Mesendoderm (in vitro differentiated cells): ENCODE measurements at regions not wholly inside any gene's neighbourhood (a gene's known extent, or its start where the extent isn't known, plus 50 kb on each side); places are given as distances from the start of the nearest gene placed in this dataset.

Source experiments
- DNase-seq: peaks from one replicate; pipeline ENCODE4 v3.0.0; 2013
- H2AK5ac ChIP-seq: 2 replicates; pipeline ENCODE4 v1.6.1; 2013; ENCODE audit warnings: low read length, inconsistent platforms
- H2BK120ac ChIP-seq: 2 replicates; pipeline ENCODE4 v1.6.1; 2013; ENCODE audit warnings: low read depth, mild to moderate bottlenecking, low read length, moderate library complexity, mixed read lengths
- H2BK15ac ChIP-seq: replicated peaks from 2 replicates; pipeline ENCODE4 v1.6.1; 2013; ENCODE audit warnings: low read depth, mild to moderate bottlenecking, moderate library complexity
- H2BK5ac ChIP-seq: 2 replicates; pipeline ENCODE4 v1.6.1; 2013; ENCODE audit warnings: low read length, inconsistent platforms
- H3K18ac ChIP-seq: 2 replicates; pipeline ENCODE4 v1.6.1; 2013; ENCODE audit warnings: mild to moderate bottlenecking, low read length, mixed read lengths
- H3K23ac ChIP-seq: one replicate; pipeline ENCODE4 v1.6.1; 2013; ENCODE audit warnings: low read length
- H3K27ac ChIP-seq: 2 replicates; pipeline ENCODE4 v1.5.1; 2013; ENCODE audit warnings: low read depth, mild to moderate bottlenecking, inconsistent platforms, low read length, moderate library complexity
- H3K27me3 ChIP-seq: 2 replicates; pipeline ENCODE4 v1.6.1; 2013; ENCODE audit warnings: low read length, control low read depth, mild to moderate bottlenecking, inconsistent platforms; ENCODE audit not compliant: insufficient read depth, poor library complexity
- H3K36me3 ChIP-seq: 2 replicates; pipeline ENCODE4 v1.6.1; 2013; ENCODE audit warnings: low read length, inconsistent platforms; ENCODE audit not compliant: control insufficient read depth, insufficient read depth
- H3K4ac ChIP-seq: one replicate; pipeline ENCODE4 v1.6.1; 2013; ENCODE audit warnings: low read depth, mild to moderate bottlenecking, low read length, moderate library complexity
- H3K4me1 ChIP-seq: 2 replicates; pipeline ENCODE4 v1.6.1; 2013; ENCODE audit warnings: low read depth, low read length, inconsistent platforms; ENCODE audit not compliant: control insufficient read depth
- H3K4me2 ChIP-seq: 2 replicates; pipeline ENCODE4 v1.6.1; 2013; ENCODE audit warnings: low read length
- H3K4me3 ChIP-seq: 2 replicates; pipeline ENCODE4 v1.5.1; 2013; ENCODE audit warnings: mild to moderate bottlenecking, low read length
- H3K56ac ChIP-seq: one replicate; pipeline ENCODE4 v1.6.1; 2013; ENCODE audit warnings: low read length
- H3K79me1 ChIP-seq: 2 replicates; pipeline ENCODE4 v1.6.1; 2013; ENCODE audit warnings: low read length, inconsistent platforms
- H3K79me2 ChIP-seq: 2 replicates; pipeline ENCODE4 v1.6.1; 2013; ENCODE audit warnings: mild to moderate bottlenecking, low read length; ENCODE audit not compliant: control insufficient read depth, insufficient read depth
- H3K9ac ChIP-seq: 2 replicates; pipeline ENCODE4 v1.6.1; 2013; ENCODE audit warnings: low read length, inconsistent platforms
- H4K5ac ChIP-seq: one replicate; pipeline ENCODE4 v1.6.1; 2013; ENCODE audit warnings: low read length
- H4K8ac ChIP-seq: one replicate; pipeline ENCODE4 v1.6.1; 2013; ENCODE audit warnings: low read depth, mild to moderate bottlenecking, control low read depth, low read length, moderate library complexity
- WGBS: extraction: QIAGEN DNeasy Blood & Tissue Kit; methylation state at CpG from one replicate; pipeline ENCODE4 v1.1.7; 2013; ENCODE audit warnings: low lambda C conversion rate, missing lambda C conversion rate; ENCODE audit not compliant: insufficient coverage; ENCODE audit errors: extremely low coverage; 5-methylcytosine and 5-hydroxymethylcytosine counted together

DNA sequence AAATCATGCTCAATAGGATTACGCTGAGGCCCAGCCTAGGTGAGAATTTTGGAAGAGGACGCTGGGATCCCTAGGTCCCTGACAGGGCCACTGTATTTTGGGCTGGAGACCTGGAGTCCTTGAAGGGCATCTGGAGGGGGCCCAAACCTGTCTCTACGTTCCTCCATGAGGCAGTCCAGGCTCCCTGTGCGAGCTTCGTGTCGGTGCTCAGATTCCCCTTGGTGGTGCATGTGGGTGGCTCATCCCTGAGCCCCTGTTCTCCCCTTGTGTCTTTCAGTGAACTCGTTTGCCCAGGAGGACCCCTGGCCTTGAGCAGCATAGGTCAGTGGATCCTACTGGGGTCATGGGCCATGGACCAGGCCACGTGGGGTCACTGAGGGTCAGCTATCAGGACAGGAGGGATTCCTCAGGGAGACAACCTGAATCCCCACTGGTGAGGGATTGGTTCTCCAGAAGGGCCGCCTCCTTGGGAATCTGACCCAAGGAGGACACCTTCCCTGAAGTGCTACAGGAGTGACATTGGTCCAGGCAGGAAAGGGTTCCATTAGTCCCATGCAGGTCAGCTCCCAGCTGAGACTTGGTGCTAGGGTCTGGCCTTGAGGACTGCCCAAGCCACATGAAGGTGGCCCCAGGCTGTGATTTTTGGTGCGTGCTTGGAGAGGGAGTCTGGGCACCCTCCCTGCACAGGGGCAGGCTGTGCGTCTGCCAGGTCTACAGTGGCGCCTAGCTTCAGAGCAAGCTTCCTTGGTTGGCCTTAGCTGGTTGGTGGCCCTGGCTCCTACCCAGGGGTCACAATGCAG, 229.8 kb downstream of the SNRPN start:
- H2BK15ac ChIP-seq = no peak overlapping the region
- H3K36me3 ChIP-seq = no peaks in the 10 kb centered on the region
- H3K56ac ChIP-seq = no peak overlapping the region
- no peaks in the 10 kb centered on the region for H3K79me1 ChIP-seq
- no CpG with 5 or more reads among the region's 12 CpGs for WGBS
- H4K5ac ChIP-seq = no peak overlapping the region
- H3K27me3 ChIP-seq = no peaks in the 10 kb centered on the region
- H3K23ac ChIP-seq = no peak overlapping the region
- no peak overlapping the region for H3K4ac ChIP-seq
- no peak overlapping the region for H3K4me3 ChIP-seq
- H3K9ac ChIP-seq = no peak overlapping the region
- H2BK120ac ChIP-seq = no peak overlapping the region
- DNase-seq = no peak
- H2BK5ac ChIP-seq = no peak overlapping the region
- H2AK5ac ChIP-seq = no peak overlapping the region
- no peak overlapping the region for H3K4me2 ChIP-seq
- H4K8ac ChIP-seq = no peak overlapping the region
- no peaks in the 10 kb centered on the region for H3K79me2 ChIP-seq
- H3K27ac ChIP-seq = no peak overlapping the region
- no peaks in the 10 kb centered on the region for H3K4me1 ChIP-seq
- no peak overlapping the region for H3K18ac ChIP-seq

DNA sequence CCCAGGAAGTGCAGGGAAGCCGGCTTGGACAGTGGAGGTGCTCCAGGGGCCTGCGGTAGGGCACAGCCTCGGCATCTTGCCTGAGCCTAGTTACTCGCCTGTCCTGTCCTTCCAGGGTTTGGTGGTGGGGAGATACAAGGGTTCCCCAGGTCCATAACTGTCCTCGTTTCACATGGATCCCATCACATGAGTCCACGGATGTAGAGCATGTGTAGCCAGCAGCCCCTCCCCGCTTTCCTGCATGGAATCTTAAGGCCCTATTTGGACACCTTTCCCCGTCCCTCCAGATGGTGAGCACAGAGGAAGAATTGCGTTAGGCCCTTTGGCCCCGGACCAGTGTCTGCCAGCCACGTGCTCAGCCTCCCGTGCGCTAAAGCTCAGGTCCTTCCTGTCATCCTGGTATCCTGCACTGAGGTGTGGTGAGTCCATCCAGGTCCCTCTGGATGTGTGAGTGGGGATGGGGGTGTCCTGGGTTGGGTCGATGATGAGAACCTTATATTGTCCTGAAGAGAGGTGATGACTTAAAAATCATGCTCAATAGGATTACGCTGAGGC, 230.4 kb downstream of the SNRPN start:
- H3K9ac ChIP-seq = no peak overlapping the region
- H3K4me3 ChIP-seq = no peak overlapping the region
- H2AK5ac ChIP-seq = no peak overlapping the region
- no peaks in the 10 kb centered on the region for H3K79me2 ChIP-seq
- DNase-seq = no peak
- H3K36me3 ChIP-seq = no peaks in the 10 kb centered on the region
- no peak overlapping the region for H4K8ac ChIP-seq
- H3K27me3 ChIP-seq = no peaks in the 10 kb centered on the region
- H3K56ac ChIP-seq = no peak overlapping the region
- no CpG with 5 or more reads among the region's 15 CpGs for WGBS
- H3K23ac ChIP-seq = no peak overlapping the region
- H3K27ac ChIP-seq = no peak overlapping the region
- H4K5ac ChIP-seq = no peak overlapping the region
- H3K4ac ChIP-seq = no peak overlapping the region
- H3K4me2 ChIP-seq = no peak overlapping the region
- H2BK15ac ChIP-seq = no peak overlapping the region
- no peak overlapping the region for H3K18ac ChIP-seq
- no peak overlapping the region for H2BK120ac ChIP-seq
- H3K79me1 ChIP-seq = no peaks in the 10 kb centered on the region
- H2BK5ac ChIP-seq = no peak overlapping the region
- H3K4me1 ChIP-seq = no peaks in the 10 kb centered on the region

DNA sequence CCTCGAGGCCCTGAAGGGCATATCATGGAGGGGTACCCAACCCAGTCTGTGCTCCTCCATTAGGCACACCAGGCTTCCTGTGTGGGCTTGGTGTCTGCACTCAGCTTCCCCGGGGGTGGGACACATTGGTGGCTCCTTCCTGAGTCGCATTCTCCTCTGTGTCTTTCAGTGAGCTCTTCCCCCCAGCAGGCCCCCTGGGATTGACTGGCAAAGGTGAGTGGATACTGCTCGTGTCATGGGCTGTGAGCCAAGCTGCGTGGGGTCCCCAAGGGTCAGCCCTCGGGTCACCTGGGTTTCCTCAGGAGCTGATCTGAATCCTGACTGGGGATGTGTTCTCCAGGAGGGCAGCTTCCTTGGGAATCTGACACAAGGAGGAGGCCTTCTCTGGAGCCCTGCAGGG, 231.0 kb downstream of the SNRPN start:
- no peak overlapping the region for H3K4ac ChIP-seq
- no peak overlapping the region for H2BK5ac ChIP-seq
- H3K36me3 ChIP-seq = no peaks in the 10 kb centered on the region
- H2AK5ac ChIP-seq = no peak overlapping the region
- no peak overlapping the region for H3K4me3 ChIP-seq
- H3K23ac ChIP-seq = no peak overlapping the region
- H3K56ac ChIP-seq = no peak overlapping the region
- no peaks in the 10 kb centered on the region for H3K79me1 ChIP-seq
- no peak overlapping the region for H3K27ac ChIP-seq
- no peaks in the 10 kb centered on the region for H3K79me2 ChIP-seq
- no peak overlapping the region for H3K9ac ChIP-seq
- no peaks in the 10 kb centered on the region for H3K4me1 ChIP-seq
- H4K8ac ChIP-seq = no peak overlapping the region
- no peak overlapping the region for H2BK120ac ChIP-seq
- H3K4me2 ChIP-seq = no peak overlapping the region
- H4K5ac ChIP-seq = no peak overlapping the region
- no peaks in the 10 kb centered on the region for H3K27me3 ChIP-seq
- DNase-seq = no peak
- no peak overlapping the region for H2BK15ac ChIP-seq
- WGBS = no CpG with 5 or more reads among the region's 6 CpGs
- H3K18ac ChIP-seq = no peak overlapping the region

DNA sequence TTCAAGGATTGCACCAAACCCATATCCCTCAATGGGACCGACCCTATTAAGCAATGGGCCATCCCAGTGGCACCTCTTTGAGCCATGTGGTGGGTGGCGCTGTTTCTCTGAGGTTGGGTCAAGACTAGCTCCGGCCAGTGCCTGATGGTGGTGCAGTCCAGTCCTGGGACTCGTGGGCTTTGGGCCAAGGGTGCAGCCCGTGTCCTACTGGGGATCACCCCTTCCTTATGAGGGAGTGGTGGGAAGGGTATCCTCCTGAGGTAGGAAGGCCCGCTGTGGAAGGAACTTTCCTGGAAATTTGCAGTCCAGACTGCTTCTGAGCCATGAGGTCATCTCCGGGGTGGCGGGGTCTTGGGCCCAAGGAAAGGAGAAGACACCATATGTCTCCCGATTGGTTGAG, 231.6 kb downstream of the SNRPN start:
- Histone ChIP-seq H3K79me2 (no peaks in the 10 kb centered on the region), H3K27me3 (no peaks in the 10 kb centered on the region), H3K23ac (no peak overlapping the region), H3K79me1 (no peaks in the 10 kb centered on the region), H3K36me3 (no peaks in the 10 kb centered on the region), H2BK5ac (no peak overlapping the region), H4K8ac (no peak overlapping the region), H2BK120ac (no peak overlapping the region), H2AK5ac (no peak overlapping the region), H3K56ac (no peak overlapping the region), H4K5ac (no peak overlapping the region), H3K4ac (no peak overlapping the region), H3K4me3 (no peak overlapping the region), H2BK15ac (no peak overlapping the region), H3K27ac (no peak overlapping the region), H3K9ac (no peak overlapping the region), H3K4me2 (no peak overlapping the region), H3K18ac (no peak overlapping the region), H3K4me1 (no peaks in the 10 kb centered on the region)
- no peak for DNase-seq
- no CpG with 5 or more reads among the region's 9 CpGs for WGBS

DNA sequence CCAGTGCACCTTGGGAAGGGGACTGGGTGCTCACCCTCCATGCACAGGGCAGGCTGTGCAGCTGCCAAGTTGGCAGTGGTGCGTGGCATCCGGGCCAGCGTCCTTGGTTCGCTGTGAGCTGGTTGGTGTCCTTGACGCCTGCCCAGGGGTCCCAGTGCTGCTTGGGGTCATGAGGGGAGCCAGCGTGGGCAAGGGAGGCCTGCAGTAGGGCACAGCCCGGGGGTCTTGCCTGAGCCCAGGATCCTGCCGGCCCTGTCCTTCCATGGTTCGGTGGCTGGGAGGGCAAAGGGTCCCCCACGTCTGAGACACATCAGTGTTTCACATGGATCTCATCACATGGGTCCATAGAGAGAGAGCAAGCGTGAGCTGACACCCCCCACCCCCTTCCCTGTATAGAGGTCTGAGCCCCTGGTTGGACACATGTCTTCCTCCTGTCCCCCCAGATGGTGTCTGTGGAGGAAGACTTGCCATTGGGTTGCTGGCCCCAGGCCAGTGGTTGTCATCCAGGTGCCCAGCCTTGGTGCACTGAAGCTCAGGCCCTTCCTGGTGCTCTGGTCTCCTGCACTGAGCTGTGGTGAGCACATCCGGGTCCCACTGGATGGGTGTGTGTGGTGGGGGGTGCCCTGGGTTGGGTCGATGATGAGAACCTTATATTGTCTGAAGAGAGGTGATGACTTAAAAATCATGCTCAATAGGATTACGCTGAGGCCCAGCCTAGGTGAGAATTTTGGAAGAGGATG, 232.3 kb downstream of the SNRPN start:
- H3K4ac ChIP-seq = no peak overlapping the region
- no peak overlapping the region for H2BK5ac ChIP-seq
- no peaks in the 10 kb centered on the region for H3K27me3 ChIP-seq
- WGBS = no CpG with 5 or more reads among the region's 14 CpGs
- H4K5ac ChIP-seq = no peak overlapping the region
- H3K36me3 ChIP-seq = no peaks in the 10 kb centered on the region
- H3K4me3 ChIP-seq = no peak overlapping the region
- no peak overlapping the region for H2AK5ac ChIP-seq
- no peak overlapping the region for H3K56ac ChIP-seq
- H4K8ac ChIP-seq = no peak overlapping the region
- H3K4me2 ChIP-seq = no peak overlapping the region
- no peak overlapping the region for H2BK15ac ChIP-seq
- H3K9ac ChIP-seq = no peak overlapping the region
- no peak overlapping the region for H3K27ac ChIP-seq
- no peaks in the 10 kb centered on the region for H3K4me1 ChIP-seq
- no peaks in the 10 kb centered on the region for H3K79me2 ChIP-seq
- no peak overlapping the region for H2BK120ac ChIP-seq
- no peak overlapping the region for H3K23ac ChIP-seq
- H3K79me1 ChIP-seq = no peaks in the 10 kb centered on the region
- no peak overlapping the region for H3K18ac ChIP-seq
- no peak for DNase-seq
